ENCODE measurements at regions not wholly inside any gene's neighbourhood (a gene's known extent, or its start where the extent isn't known, plus 50 kb on each side); places are given as distances from the start of the nearest gene placed in this dataset.
"Not testable (repeated sequence)": the region's sequence is repeated elsewhere in the genome, so short reads cannot be mapped to it uniquely, and the experiment has no call there.

- H3K27me3 ChIP-seq (ENCODE audit: control insufficient read depth in 2 of 2, insufficient read depth in 2 of 2, low read length in 2 of 2), result no peaks in the 10 kb centered on the region
- no peak overlapping the region for H3K4me3 ChIP-seq (ENCODE audit: low read length in 2 of 2)
- no peaks in the 10 kb centered on the region for H3K36me3 ChIP-seq (ENCODE audit: control insufficient read depth in 2 of 2, insufficient read depth in 2 of 2, low read length in 2 of 2)
- no peaks in the 10 kb centered on the region for H3K9me3 ChIP-seq (ENCODE audit: control insufficient read depth in 2 of 2, low read length in 2 of 2)
- H3K4me1 ChIP-seq (ENCODE audit: control insufficient read depth in 2 of 2, insufficient read depth in 2 of 2, low read length in 2 of 2), result peaks cover 6 to 22% of the 10 kb centered on the region in 2 donors
- no peak overlapping the region for H3K9ac ChIP-seq (ENCODE audit: low read depth in 1 of 2, low read length in 2 of 2)
- no peak overlapping the region for H3K27ac ChIP-seq (ENCODE audit: low read depth in 2 of 2, low read length in 2 of 2)
Measured at GRCh38 chr1:47687631-47688460, 250.0 kb downstream of the FOXD2 start.

- no peaks in the 10 kb centered on the region for H3K27me3 ChIP-seq (ENCODE audit: control insufficient read depth in 2 of 2, insufficient read depth in 2 of 2, low read length in 2 of 2)
- no peak overlapping the region for H3K9ac ChIP-seq (ENCODE audit: low read depth in 1 of 2, low read length in 2 of 2)
- no peak overlapping the region for H3K4me3 ChIP-seq (ENCODE audit: low read length in 2 of 2)
- H3K36me3 ChIP-seq (ENCODE audit: control insufficient read depth in 2 of 2, insufficient read depth in 2 of 2, low read length in 2 of 2), result no peaks in the 10 kb centered on the region
- H3K4me1 ChIP-seq (ENCODE audit: control insufficient read depth in 2 of 2, insufficient read depth in 2 of 2, low read length in 2 of 2), result peaks cover 6 to 17% of the 10 kb centered on the region in 2 donors
- no peak overlapping the region for H3K27ac ChIP-seq (ENCODE audit: low read depth in 2 of 2, low read length in 2 of 2)
- no peaks in the 10 kb centered on the region for H3K9me3 ChIP-seq (ENCODE audit: control insufficient read depth in 2 of 2, low read length in 2 of 2)
Measured at GRCh38 chr1:47688461-47689296, 250.8 kb downstream of the FOXD2 start.

- H3K36me3 ChIP-seq (ENCODE audit: control insufficient read depth in 2 of 2, insufficient read depth in 2 of 2, low read length in 2 of 2), result no peaks in the 10 kb centered on the region
- no peak overlapping the region for H3K27ac ChIP-seq (ENCODE audit: low read depth in 2 of 2, low read length in 2 of 2)
- H3K9ac ChIP-seq (ENCODE audit: low read depth in 1 of 2, low read length in 2 of 2), result no peak overlapping the region
- H3K9me3 ChIP-seq (ENCODE audit: control insufficient read depth in 2 of 2, low read length in 2 of 2), result no peaks in the 10 kb centered on the region
- H3K4me3 ChIP-seq (ENCODE audit: low read length in 2 of 2), result no peak overlapping the region
- no peaks in the 10 kb centered on the region for H3K27me3 ChIP-seq (ENCODE audit: control insufficient read depth in 2 of 2, insufficient read depth in 2 of 2, low read length in 2 of 2)
- H3K4me1 ChIP-seq (ENCODE audit: control insufficient read depth in 2 of 2, insufficient read depth in 2 of 2, low read length in 2 of 2), result peaks cover 5 to 10% of the 10 kb centered on the region in 2 donors
Measured at GRCh38 chr1:47689894-47690293, 252.1 kb downstream of the FOXD2 start.

- no peaks in the 10 kb centered on the region for H3K27me3 ChIP-seq (ENCODE audit: control insufficient read depth in 2 of 2, insufficient read depth in 2 of 2, low read length in 2 of 2)
- no peaks in the 10 kb centered on the region for H3K36me3 ChIP-seq (ENCODE audit: control insufficient read depth in 2 of 2, insufficient read depth in 2 of 2, low read length in 2 of 2)
- H3K9ac ChIP-seq (ENCODE audit: low read depth in 1 of 2, low read length in 2 of 2), result no peak overlapping the region
- no peaks in the 10 kb centered on the region for H3K9me3 ChIP-seq (ENCODE audit: control insufficient read depth in 2 of 2, low read length in 2 of 2)
- H3K4me3 ChIP-seq (ENCODE audit: low read length in 2 of 2), result no peak overlapping the region
- peaks cover 0 to 9% of the 10 kb centered on the region in 2 donors for H3K4me1 ChIP-seq (ENCODE audit: control insufficient read depth in 2 of 2, insufficient read depth in 2 of 2, low read length in 2 of 2)
- no peak overlapping the region for H3K27ac ChIP-seq (ENCODE audit: low read depth in 2 of 2, low read length in 2 of 2)
Measured at GRCh38 chr1:47690341-47691250, 252.8 kb downstream of the FOXD2 start.

- H3K27me3 ChIP-seq (ENCODE audit: control insufficient read depth in 2 of 2, insufficient read depth in 2 of 2, low read length in 2 of 2); H3K27ac ChIP-seq (ENCODE audit: low read depth in 2 of 2, low read length in 2 of 2); H3K36me3 ChIP-seq (ENCODE audit: control insufficient read depth in 2 of 2, insufficient read depth in 2 of 2, low read length in 2 of 2); H3K4me3 ChIP-seq (ENCODE audit: low read length in 2 of 2); H3K9ac ChIP-seq (ENCODE audit: low read depth in 1 of 2, low read length in 2 of 2); H3K9me3 ChIP-seq (ENCODE audit: control insufficient read depth in 2 of 2, low read length in 2 of 2): not testable (repeated sequence)
- peaks cover 0 to 13% of the 10 kb centered on the region in 2 donors for H3K4me1 ChIP-seq (ENCODE audit: control insufficient read depth in 2 of 2, insufficient read depth in 2 of 2, low read length in 2 of 2)
Measured at GRCh38 chr1:47691293-47691692, 253.4 kb downstream of the FOXD2 start.

- Histone ChIP-seq H3K4me1 (ENCODE audit: control insufficient read depth in 2 of 2, insufficient read depth in 2 of 2, low read length in 2 of 2) (peaks cover 6 to 22% of the 10 kb centered on the region in 2 donors), H3K9me3 (ENCODE audit: control insufficient read depth in 2 of 2, low read length in 2 of 2) (no peaks in the 10 kb centered on the region), H3K4me3 (ENCODE audit: low read length in 2 of 2) (no peak overlapping the region), H3K36me3 (ENCODE audit: control insufficient read depth in 2 of 2, insufficient read depth in 2 of 2, low read length in 2 of 2) (no peaks in the 10 kb centered on the region), H3K27me3 (ENCODE audit: control insufficient read depth in 2 of 2, insufficient read depth in 2 of 2, low read length in 2 of 2) (no peaks in the 10 kb centered on the region), H3K9ac (ENCODE audit: low read depth in 1 of 2, low read length in 2 of 2) (no peak overlapping the region), H3K27ac (ENCODE audit: low read depth in 2 of 2, low read length in 2 of 2) (no peak overlapping the region)
Measured at GRCh38 chr1:47692196-47692595, 254.4 kb downstream of the FOXD2 start.

- Histone ChIP-seq H3K4me3 (ENCODE audit: low read length in 2 of 2) (no peak overlapping the region), H3K36me3 (ENCODE audit: control insufficient read depth in 2 of 2, insufficient read depth in 2 of 2, low read length in 2 of 2) (no peaks in the 10 kb centered on the region), H3K27me3 (ENCODE audit: control insufficient read depth in 2 of 2, insufficient read depth in 2 of 2, low read length in 2 of 2) (no peaks in the 10 kb centered on the region), H3K9me3 (ENCODE audit: control insufficient read depth in 2 of 2, low read length in 2 of 2) (no peaks in the 10 kb centered on the region), H3K9ac (ENCODE audit: low read depth in 1 of 2, low read length in 2 of 2) (no peak overlapping the region), H3K27ac (ENCODE audit: low read depth in 2 of 2, low read length in 2 of 2) (no peak overlapping the region), H3K4me1 (ENCODE audit: control insufficient read depth in 2 of 2, insufficient read depth in 2 of 2, low read length in 2 of 2) (peaks cover 12 to 28% of the 10 kb centered on the region in 2 donors)
Measured at GRCh38 chr1:47693115-47693514, 255.3 kb downstream of the FOXD2 start.

- peaks cover 22 to 38% of the 10 kb centered on the region in 2 donors for H3K4me1 ChIP-seq (ENCODE audit: control insufficient read depth in 2 of 2, insufficient read depth in 2 of 2, low read length in 2 of 2)
- H3K9me3 ChIP-seq (ENCODE audit: control insufficient read depth in 2 of 2, low read length in 2 of 2), result no peaks in the 10 kb centered on the region
- no peak overlapping the region for H3K27ac ChIP-seq (ENCODE audit: low read depth in 2 of 2, low read length in 2 of 2)
- H3K36me3 ChIP-seq (ENCODE audit: control insufficient read depth in 2 of 2, insufficient read depth in 2 of 2, low read length in 2 of 2), result no peaks in the 10 kb centered on the region
- H3K27me3 ChIP-seq (ENCODE audit: control insufficient read depth in 2 of 2, insufficient read depth in 2 of 2, low read length in 2 of 2), result no peaks in the 10 kb centered on the region
- H3K9ac ChIP-seq (ENCODE audit: low read depth in 1 of 2, low read length in 2 of 2), result no peak overlapping the region
- H3K4me3 ChIP-seq (ENCODE audit: low read length in 2 of 2), result no peak overlapping the region
Measured at GRCh38 chr1:47694011-47694890, 256.4 kb downstream of the FOXD2 start.

- Histone ChIP-seq H3K9ac (ENCODE audit: low read depth in 1 of 2, low read length in 2 of 2) (no peak overlapping the region), H3K4me3 (ENCODE audit: low read length in 2 of 2) (no peak overlapping the region), H3K36me3 (ENCODE audit: control insufficient read depth in 2 of 2, insufficient read depth in 2 of 2, low read length in 2 of 2) (no peaks in the 10 kb centered on the region), H3K9me3 (ENCODE audit: control insufficient read depth in 2 of 2, low read length in 2 of 2) (no peaks in the 10 kb centered on the region), H3K27me3 (ENCODE audit: control insufficient read depth in 2 of 2, insufficient read depth in 2 of 2, low read length in 2 of 2) (no peaks in the 10 kb centered on the region), H3K4me1 (ENCODE audit: control insufficient read depth in 2 of 2, insufficient read depth in 2 of 2, low read length in 2 of 2) (peaks cover 27 to 31% of the 10 kb centered on the region in 2 donors), H3K27ac (ENCODE audit: low read depth in 2 of 2, low read length in 2 of 2) (peak overlapping the region; percentile 87 to 90)
Measured at GRCh38 chr1:47696404-47696736, 258.5 kb downstream of the FOXD2 start.
